Hematopoietic multipotent progenitor cell treated with erythropoietin and hydrocortisone succinate and interleukin-3 and kit ligand, for 8 days (in vitro differentiated cells): ENCODE measurements at regions not wholly inside any gene's neighbourhood (a gene's known extent, or its start where the extent isn't known, plus 50 kb on each side); places are given as distances from the start of the nearest gene placed in this dataset.
A peak's percentile ranks its signal among the peaks of the same experiment; 100 is the strongest.
"Not testable (repeated sequence)": the region's sequence is repeated elsewhere in the genome, so short reads cannot be mapped to it uniquely, and the experiment has no call there.

Source experiments
- DNase-seq: peaks from one replicate; pipeline ENCODE4 v3.0.0-alpha.2; 2015

DNA sequence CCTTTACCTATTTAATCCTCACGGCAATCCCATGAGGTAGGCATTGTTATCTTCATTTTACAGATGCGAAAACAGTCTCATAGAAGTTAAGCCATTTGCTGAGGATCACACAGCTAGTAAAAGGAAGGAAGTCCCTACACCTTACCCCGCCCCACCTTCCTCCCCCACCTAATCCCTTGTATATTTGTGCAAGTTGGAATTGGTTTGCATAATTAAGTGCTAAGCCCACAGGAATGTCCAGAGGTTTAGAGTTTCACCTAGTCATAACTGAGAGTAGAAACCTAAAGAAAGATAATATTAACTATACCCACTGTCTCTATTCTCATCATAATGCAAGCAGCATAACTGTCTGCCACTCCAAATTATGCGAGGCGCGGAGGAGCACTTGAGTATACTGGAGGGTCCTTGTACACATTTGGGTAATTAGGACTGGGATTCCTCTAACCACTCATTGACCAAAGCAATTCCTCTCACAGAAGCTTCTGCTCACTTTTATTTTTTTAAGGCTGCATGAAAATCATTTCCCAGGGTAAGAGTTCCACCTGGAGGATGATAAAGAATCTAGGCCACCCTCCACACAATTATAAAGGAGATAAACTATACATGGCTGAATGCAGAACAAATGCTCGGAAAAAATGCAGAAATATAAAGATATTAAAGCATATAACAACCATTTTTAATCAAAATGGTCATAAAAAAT, 199.9 kb downstream of the FAM181B start:
- no peak for DNase-seq

GRCh38 chr11:82529936-82530335, 203.7 kb downstream of the FAM181B start:
- DNase-seq = no peak

- no peak for DNase-seq
These were observed 206.5 kb downstream of the FAM181B start for GRCh38 chr11:82527081-82527584.

GRCh38 chr11:82523141-82523540, 210.5 kb downstream of the FAM181B start:
- DNase-seq = no peak

DNA sequence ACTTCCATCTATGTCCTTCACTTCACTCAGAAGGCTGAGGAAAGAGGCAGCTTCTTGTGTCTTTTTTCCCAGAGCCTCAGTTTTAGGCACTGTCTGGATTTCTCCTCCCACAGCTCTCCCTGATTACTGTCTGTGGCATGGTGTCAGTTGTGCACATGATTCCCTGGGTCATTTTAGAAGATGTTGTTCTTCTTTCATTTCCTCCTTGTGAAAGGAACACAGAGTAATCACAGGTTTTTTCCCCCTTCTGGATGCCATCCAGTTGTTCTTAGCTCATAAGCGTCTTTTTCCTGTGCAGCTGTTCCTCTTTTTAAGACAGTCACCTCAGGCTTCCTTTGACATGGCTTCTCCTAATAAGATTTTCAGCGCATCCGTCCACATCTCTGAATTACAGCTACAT, 212.2 kb downstream of the FAM181B start:
- DNase-seq = no peak

- no peak for DNase-seq
These were observed 226.4 kb downstream of the FAM181B start for GRCh38 chr11:82507288-82507687.

DNA sequence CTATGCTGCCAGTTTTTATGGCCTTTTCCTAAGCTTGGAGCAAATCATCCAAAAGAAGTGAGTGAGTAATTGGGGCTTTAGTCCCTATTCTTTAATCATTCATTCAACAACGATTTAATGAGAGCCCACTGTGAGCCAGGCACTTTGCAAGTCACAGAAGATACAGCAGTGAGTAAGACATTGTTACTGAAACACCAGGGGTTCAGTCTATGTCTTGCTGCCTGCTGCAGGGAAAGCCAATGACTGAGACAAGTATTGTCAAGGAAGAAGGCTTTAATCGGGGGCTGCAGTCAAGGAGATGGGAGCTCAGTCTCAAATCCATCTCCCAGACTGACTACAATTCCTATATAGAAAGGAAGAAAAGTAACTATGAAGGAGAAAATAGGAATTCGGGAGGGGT, 228.3 kb downstream of the FAM181B start:
- DNase-seq = no peak

- not testable (repeated sequence) for DNase-seq
These were observed 232.5 kb downstream of the FAM181B start for GRCh38 chr11:82501174-82501573.

GRCh38 chr11:82494988-82495432, 238.7 kb downstream of the FAM181B start:
- peak; percentile 7 for DNase-seq

DNA sequence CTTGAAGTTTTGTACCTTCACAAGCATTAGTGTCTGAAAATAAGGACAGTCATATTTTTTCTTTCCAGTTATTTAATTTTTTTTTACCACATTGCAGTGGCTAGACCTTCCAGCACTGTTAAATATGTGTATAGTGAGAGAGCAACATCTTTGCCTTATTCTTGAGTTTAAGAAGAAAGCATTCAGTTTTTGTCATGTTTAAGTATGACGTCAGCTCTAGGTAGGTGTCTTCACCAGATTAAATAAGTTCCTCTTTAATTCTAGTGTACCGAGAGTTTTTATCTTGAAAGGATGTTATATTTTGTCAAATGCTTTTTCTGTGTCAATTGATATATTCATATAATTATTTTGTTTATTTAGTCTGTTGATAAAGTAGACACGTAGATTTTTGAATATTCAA, 258.8 kb downstream of the FAM181B start:
- no peak for DNase-seq

DNA sequence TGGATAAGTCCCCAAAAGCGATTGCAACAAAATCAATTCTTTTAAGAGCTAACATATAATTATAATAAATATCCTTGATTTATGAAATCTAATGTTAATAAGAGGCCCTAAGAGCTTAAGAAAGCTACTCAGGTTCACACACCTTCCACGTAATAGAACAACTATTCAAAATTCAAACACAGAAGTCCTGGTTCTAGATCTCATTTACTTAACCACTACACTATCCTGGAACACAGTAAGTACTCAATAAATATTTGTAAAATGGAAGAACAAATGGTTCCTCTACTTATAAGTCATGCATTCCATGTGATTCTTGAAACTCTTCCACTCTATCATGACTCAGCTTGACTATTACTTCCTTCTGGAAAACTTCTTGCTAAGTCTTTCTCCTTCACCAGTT, 268.2 kb downstream of the FAM181B start:
- no peak for DNase-seq

- DNase-seq = no peak
These were observed 270.9 kb downstream of the FAM181B start for GRCh38 chr11:82462608-82463242.

- no peak for DNase-seq
These were observed 274.9 kb downstream of the FAM181B start for GRCh38 chr11:82458761-82459160.

DNA sequence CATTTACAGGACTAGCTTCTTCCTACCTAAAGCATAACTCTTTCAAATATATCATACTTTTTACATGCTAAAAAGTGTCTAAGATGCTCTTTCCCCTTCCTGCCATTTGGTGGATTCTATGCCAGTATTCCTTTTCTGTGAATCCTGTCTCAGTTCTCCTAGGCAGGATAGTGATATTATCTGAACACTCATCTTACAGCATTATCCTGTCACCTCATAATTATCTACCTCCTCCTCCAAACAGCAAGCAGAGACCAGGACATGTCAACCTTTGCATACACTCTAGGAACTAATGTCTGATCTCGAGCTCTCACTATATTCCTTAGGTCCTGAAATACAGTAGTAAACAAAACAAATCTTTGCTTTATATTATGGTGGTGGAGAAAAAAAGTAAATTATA, 275.5 kb downstream of the FAM181B start:
- DNase-seq = no peak

GRCh38 chr11:82450996-82451395, 282.7 kb downstream of the FAM181B start:
- DNase-seq = no peak

GRCh38 chr11:82406611-82407010, 327.1 kb downstream of the FAM181B start:
- DNase-seq = no peak

DNA sequence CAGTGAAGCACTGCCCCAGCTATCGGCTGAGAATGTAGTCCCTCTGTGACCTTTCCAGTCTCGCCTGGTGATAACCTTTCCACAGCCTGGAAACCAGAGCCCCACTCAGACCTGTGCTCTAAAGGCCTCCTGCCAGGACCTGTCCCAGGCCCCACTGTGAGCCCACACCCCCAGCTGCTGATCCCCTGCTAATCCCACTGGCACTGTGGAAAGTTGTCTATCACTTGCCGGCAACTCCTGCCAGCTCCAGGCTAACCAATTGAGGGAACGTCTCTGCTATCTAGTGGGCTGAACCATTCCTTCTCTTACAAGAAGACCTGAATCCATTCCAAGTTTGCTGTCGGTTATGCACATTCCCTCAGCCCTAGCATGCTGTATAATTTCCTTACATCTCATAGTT, 328.2 kb downstream of the FAM181B start:
- no peak for DNase-seq

DNA sequence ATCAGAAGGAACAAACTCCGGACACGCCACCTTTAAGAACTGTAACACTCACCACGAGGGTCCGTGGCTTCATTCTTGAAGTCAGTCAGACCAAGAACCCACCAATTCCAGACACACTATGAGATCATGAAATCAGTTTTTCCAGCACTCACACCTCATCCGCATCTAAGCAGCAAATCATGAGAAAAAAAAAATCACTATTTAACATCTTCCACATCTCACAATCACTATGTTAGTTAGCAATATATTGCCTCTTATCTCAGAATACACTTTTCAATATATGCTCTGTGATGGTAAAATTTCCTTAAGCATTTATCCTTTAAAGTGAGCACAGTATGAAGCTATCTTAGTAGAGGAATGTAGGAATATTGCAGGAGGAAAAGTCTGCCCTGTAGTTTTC, 328.7 kb downstream of the FAM181B start:
- DNase-seq = no peak

DNA sequence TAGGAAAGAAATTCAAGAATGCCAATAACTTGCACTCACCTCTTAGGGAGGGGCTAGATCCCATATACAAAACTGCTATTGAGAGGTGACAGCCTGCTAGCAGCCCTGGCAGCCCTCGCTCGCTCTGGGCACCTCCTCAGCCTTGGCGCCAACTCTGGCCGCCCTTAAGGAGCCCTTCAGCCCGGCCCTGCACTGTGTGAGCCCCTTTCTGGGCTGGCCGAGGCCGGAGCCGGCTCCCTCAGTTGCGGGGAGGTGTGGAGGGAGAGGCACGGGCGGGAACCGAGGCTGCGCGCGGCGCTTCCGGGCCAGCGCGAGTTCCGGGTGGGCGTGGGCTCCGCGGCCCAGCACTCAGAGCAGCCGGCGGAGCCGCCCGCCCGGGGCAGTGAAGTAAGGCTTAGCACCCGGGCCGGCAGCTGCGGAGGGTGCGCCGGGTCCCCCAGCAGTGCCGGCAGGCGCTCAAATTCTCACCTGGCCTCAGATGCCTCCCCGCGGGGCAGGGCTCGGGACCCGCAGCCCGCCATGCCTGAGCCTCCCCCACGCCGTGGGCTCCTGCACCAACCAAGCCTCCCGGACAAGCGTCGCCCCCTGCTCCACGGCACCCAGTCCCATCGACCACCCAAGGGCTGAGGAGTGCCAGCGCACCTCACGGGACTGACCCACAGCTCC, 329.9 kb downstream of the FAM181B start:
- no peak for DNase-seq

- DNase-seq = no peak
These were observed 335.3 kb downstream of the FAM181B start for GRCh38 chr11:82398300-82398815.

DNA sequence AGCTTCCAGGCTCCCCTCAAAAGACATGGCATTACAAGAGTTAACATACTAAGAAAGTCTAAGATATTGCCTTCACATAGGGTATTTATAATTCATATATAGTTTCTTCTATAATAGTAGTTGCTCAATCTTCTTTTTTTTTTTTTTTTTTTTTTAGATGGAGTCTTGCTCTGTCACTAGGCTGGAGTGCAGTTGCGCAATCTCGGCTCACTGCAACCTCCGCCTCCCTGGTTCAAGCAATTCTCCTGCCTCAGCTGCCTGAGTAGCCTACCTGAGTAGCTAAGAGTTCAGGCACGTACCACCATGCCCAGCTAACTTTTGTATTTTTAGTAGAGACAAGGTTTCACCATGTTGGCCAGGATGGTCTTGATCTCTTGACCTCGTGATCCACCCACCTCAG, 337.0 kb downstream of the FAM181B start:
- not testable (repeated sequence) for DNase-seq

GRCh38 chr11:82384308-82384707, 349.4 kb downstream of the FAM181B start:
- DNase-seq = no peak

GRCh38 chr11:82373781-82374542, 359.7 kb downstream of the FAM181B start:
- no peak for DNase-seq
